GM20000 (cell line): ENCODE measurements at regions not wholly inside any gene's neighbourhood (a gene's known extent, or its start where the extent isn't known, plus 50 kb on each side); places are given as distances from the start of the nearest gene placed in this dataset.

Experiments used
- DNase-seq: peaks from one replicate; pipeline ENCODE4 v3.0.0; 2012; ENCODE audit warnings: low spot score
- TF ChIP-seq, protein P1 (sequence below): IDR thresholded peaks from 2 replicates; pipeline ENCODE4 v1.5.1; 2012; ENCODE audit warnings: mild to moderate bottlenecking, control low read depth; ENCODE audit errors: extremely low read depth, missing control alignments

DNA sequence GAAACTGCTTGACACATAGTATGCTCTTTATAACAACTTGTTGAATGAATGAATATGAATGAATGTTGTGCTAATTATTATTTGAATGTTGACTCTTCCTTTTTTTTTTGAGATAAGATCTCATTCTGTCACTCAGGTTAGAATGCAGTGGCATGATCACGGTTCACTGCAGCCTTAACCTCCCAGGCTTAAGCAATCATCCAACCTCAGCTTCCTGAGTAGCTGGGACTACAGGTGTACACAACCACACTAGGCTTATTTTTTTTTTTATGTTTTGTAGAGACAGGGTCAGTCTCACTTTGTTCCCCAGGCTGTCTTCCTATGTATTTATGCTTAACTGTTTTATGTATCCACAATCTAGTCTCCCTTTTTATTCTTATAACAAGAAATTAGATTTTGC lies 114.7 kb upstream of the WDFY3 start:
- TF ChIP-seq, protein P1, sequence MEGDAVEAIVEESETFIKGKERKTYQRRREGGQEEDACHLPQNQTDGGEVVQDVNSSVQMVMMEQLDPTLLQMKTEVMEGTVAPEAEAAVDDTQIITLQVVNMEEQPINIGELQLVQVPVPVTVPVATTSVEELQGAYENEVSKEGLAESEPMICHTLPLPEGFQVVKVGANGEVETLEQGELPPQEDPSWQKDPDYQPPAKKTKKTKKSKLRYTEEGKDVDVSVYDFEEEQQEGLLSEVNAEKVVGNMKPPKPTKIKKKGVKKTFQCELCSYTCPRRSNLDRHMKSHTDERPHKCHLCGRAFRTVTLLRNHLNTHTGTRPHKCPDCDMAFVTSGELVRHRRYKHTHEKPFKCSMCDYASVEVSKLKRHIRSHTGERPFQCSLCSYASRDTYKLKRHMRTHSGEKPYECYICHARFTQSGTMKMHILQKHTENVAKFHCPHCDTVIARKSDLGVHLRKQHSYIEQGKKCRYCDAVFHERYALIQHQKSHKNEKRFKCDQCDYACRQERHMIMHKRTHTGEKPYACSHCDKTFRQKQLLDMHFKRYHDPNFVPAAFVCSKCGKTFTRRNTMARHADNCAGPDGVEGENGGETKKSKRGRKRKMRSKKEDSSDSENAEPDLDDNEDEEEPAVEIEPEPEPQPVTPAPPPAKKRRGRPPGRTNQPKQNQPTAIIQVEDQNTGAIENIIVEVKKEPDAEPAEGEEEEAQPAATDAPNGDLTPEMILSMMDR: no peak
- no peak for DNase-seq

DNA sequence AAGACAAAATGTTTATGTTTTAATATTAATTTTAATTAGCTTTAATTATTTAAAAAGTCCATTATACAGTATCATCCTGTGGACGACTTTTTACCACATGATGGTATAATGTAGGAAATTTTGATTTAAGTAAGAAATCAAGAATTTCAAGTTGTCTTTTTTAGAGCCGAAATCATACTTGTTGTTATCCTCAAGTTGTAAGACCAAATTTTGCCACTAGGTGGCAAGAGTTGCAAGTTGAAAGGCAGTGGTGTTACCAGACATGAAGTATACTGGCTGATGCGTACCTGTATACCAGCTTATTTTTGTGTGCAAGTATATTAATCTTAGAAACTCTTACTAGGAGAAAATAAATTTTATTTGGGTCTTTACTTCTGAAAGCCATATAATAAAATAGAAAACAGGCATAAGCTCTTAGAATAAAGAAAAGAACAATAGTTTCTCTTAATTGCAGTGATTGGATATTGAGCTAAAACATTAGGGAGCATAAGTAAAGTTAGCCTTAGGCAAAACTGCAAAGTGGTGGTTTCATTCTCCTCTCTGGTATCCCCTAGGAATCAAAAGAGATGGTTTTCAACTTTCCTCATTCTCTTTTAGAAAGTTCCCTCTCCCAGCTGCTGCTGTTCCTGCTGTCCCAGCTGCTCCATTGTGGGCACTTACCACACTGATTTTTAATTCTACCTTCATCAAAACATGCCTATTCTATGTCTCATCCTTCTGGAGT lies 118.0 kb upstream of the WDFY3 start:
- DNase-seq: peak; percentile 18
- TF ChIP-seq, protein P1: no peak

DNA sequence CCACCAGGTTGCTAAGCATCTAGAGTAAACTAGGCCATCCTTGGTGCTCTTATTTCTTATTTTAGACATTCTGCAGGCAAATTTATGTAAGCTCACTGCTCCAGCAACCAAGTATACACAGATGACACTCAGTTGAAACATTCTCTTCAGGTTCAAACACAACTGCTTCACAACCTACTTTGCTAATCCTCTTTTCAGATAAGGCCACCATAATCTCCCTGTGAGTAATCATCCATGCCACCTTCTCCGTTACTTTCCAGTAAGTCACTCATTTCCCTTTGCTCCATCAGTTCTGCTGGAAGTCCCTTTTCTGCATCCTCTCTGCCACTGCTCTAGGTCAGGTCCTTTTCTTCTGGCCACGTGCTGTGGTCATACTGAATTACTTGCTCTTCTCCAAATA lies 120.2 kb upstream of the WDFY3 start:
- TF ChIP-seq, protein P1: no peak
- DNase-seq: no peak

DNA sequence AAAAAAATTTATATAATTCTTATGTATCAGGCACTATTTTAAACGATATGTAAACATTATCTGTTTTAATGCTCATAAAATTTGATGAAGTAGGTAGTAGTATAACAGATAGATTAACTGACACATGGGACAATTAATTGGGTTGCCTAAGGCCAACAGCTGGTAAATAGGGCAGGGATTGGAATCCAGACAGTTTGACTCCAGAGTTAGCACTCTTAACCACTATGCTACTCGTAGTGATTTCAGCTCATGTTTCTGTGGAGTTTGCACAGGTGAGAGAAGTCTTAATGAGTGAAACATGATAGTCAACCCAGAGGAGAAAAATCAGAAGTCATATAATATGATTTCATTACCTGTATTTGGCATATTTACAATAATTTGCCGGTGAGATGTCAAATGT lies 126.0 kb upstream of the WDFY3 start:
- DNase-seq: no peak
- TF ChIP-seq, protein P1: no peak

DNA sequence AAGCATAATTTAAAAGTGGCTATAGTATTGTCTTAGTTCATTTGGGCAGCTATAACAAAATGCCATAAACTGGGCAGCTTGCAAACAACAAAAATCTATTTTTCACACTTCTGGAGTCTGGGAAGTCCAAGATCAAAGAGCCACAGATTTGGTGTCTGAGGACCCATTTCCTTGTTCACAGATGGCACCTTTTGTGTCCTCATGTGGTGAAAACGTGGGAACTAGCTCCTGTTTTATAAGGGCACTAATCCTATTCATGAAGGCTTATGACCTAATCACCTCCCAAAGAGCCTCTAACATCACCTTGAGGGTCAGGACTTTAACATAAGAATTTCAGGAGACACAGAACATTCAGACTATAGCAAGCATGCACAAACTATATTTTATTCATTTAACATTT lies 126.5 kb upstream of the WDFY3 start:
- TF ChIP-seq, protein P1: no peak
- no peak for DNase-seq

DNA sequence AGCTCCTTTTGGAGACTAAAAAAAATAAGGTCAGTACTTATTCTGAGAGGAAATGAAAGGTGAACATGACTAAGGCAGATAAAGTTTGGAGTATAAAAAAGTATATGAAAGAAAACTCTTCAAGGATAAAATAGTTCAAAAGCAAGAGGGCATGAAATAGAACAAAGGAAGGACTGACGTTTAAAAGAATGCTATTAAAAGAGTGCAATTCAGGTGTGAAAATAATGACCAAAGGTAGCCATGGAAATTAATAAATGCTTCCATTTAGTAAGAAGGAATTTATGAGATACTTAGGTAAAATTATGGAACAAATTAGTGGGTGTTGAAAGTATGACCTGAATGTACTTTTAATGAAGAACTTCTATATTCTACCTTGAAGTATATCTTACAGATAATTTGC lies 128.2 kb upstream of the WDFY3 start:
- no peak for DNase-seq
- TF ChIP-seq, protein P1: no peak

DNA sequence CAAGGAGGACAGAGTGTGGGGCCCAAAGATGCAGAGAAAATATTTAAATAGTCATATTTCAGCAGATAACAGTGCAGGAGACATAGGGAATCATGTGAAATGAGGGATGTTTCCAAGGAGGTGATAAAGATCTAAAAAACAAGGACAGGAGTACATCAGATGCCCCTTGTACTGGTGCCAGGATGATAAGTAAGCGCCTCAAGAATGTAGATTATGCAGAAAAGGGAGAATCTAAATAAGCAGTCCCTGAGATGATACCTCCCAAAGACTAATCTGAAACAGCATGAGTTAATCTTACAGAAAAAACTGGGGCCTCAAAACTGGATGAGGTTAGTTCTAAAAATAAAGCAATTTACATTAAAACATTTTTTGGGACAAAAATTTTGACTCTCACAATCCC lies 136.1 kb upstream of the WDFY3 start:
- no peak for DNase-seq
- TF ChIP-seq, protein P1: no peak
